T-helper 2 cell (primary cell): ENCODE measurements at regions not wholly inside any gene's neighbourhood (a gene's known extent, or its start where the extent isn't known, plus 50 kb on each side); places are given as distances from the start of the nearest gene placed in this dataset.

ENCODE experiments used
- DNase-seq, 5 experiments: peaks; one replicate each; pipeline versions ENCODE4 v3.0.0 to v3.0.0-alpha.2; 2012 to 2022

DNA sequence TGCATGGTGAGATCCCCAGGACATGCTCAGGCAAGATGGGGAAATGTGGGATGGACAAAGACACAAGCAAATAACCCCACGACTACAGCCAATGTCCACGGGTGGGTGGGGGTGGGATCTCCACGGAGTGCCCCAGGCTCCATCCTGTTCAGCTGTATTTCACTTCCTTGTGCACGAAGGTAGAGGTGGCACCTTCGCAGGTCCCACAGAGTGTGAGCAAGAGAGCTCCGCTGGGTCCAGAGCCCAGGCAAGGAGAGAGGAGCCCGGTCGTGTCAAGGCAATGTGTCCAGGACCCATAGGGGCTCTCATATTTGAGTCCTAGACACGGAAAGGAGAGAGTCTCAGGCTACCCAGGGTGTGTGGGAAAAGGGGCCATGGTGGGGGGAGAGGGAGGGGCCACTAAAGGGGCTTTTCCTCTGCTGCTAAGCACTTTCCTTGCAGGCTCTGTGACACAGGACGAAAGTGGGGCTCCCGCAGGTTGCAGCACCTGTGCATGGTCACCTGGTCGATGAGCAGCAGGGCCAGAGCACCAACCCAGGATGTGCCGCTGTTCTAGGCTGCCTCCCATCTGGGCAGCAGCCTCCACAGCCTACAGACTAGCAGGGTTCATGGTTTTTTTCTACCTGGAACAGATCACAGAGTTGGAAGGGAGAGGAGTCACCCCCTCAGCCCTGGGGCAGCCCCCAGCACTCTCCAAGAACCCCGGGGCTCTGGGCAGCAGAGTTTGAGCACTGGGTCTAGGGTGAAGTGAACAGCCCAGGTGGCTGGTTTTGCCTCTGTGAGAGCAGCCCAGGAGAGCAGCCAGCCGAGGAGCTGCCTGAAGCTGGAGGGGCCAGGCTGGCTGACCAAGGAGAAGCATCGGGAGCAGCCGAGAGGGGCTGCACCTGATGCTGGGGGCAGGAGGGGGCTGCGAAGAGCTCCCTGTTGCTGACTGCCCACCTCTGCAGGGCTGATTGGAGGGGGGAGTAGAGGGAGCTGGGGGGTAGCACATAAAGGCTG is 100.7 kb upstream of the MVB12B start:
- DNase-seq = no peak

DNA sequence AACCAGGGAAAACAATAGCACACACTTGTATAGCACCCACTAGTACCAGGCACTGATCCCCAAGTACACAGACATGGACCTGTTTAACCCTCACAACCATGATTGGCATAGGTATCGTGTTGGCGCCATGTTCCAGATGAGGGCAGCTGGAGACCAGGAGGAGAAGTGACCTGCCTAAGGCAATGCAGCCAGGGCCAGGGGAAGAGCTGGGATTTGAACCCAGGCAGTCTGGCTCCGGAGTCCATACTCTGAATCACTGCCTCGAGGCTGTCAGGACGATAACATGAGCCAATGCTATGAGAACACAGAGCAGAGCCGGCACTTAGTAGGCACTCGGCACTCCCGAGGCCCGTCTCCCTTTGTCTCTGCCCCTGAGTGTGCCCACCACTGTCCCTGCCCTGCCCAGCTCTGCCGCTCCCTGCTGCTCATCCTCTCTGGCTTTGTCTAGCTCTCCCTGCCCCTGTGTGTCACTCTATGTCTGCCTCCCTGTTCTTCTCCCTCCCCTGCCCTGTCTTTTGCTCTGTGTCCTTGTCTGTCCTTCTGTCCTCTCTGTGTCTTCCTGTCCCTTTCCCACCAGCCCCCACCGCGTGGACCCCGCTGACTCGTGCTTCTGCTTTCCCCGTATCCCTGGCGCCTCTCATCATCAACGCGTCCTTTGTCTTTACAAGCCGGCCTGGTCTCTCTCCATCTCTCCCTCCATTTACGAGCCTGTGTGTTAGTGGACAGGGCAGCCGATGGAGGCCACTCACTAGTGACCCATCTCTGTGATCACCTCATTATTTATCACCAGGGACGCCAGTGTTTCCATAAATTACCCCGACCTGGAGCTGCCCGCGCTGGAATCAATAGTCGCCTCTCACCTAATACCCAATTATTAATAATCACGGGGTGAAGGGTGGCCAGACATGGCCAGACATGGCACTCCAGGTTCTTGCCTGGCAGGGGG is 99.4 kb upstream of the MVB12B start:
- DNase-seq = no peak

DNA sequence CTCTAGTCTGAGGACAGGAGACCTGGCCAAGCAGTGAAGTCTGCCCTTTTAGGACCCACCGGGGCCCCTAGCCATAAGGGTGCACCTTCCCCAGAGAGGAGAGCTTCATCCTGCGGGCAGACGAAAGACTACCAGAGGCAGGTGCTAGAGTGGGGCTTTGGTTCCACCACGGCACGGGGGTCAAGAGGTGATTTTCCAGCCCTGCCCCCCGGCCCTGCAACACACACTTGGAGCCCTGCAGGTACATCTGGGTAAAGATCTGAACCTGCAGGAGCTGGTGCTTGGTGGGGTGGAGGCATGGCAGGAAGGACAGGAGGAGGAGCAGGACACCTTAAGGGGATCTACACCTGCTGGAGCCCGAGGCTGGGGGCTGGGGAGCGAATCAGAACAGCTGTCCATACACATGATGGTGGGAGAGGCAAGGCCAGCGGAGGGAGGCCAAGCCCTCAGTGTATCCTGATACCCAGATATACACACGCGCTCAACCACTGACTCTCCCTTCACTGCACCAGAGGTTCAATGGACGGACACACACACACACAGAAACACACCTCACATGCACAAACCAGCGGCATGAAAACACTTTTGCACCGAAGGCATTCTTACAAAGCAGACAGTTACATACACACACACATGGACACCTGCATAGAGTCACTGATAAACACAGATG is 98.4 kb upstream of the MVB12B start:
- DNase-seq = no peak

DNA sequence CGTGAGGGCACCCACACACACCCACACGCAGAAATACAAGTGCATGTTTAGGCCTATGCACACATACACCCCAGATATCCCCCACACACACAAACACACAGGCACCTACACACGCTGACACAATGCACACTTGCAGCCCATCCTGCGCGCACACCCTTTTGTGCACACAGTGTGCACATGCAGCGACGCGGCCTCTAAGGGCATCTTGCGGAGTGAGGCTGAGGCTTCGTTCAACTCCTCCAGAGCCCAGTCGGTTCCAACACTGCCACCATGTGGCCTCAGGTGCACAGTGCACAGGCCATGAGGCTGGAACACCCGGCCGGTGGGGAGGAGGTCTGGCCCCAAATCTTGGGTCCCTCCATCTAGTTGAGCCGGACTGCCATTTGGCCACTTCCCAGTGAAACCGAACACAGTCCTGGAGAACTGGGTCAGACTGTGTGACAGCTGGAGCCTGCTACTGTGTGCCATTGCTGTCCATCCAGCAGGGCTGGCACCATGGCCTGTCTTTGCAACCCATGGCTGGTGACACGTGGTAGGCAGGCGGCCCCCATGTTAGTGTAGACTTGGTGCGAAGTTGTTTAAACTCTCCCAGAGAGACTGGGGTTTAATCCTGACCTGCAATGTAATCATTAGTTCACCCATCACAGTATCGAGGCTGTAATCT is 97.7 kb upstream of the MVB12B start:
- peak in 4 of 5 experiments; percentile 7 to 69 (median 48) for DNase-seq

DNA sequence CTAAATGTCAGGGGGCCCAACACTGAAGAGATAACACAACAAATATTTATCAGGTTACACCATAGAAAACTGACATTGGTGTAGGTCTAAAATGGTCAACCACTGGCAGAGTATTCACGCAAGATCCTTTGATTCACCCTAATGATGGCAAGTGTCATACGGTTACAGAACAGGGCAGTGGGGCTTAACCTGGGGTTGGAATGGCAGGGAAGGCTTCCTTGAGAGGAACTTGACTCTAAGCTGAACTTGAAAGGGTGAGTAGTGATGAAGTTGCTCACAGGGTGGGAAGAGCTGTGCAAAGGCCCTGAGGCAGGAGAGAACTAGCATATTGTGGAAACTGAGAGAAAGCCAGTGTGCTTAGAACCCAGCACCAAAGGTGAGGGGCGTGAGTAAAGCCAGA is 97.1 kb upstream of the MVB12B start:
- DNase-seq = no peak

DNA sequence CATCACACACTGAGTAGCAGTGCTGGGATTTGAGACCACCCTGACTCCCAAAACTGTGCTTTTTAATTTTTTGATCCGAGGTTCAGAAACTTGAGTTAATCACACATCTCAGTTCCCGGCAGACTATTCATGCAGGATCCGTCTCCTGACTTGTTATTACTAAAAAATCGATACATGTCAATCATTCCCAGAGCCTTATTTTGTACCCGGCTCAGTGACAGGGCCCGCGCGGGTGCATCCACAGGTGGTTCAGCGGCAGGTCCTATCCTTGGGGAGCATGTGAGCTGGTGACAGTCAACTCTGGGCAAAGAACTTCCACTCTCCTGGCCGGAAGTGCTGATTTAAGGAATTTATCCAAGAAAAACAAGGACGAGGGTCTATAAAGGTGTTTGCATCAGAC is 95.9 kb upstream of the MVB12B start:
- no peak for DNase-seq

DNA sequence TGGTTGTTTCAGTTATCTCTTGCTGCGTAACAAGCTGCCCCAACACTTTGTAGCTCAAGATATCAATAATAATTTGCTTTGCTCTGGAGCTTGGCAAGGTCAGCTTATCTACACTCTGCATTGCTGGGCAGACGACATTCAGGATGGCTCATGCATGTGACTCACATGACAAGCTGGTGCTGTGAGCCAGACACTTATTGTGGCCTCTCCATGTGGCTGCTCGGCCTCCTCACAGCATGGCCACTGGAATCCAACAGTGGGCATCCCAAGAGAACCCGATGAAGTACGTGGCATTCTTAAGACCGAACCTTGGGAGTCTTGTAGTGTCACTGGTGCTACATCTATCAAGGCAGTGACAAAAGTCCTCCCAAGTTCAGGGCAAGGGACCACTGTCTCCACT is 94.2 kb upstream of the MVB12B start:
- no peak for DNase-seq

DNA sequence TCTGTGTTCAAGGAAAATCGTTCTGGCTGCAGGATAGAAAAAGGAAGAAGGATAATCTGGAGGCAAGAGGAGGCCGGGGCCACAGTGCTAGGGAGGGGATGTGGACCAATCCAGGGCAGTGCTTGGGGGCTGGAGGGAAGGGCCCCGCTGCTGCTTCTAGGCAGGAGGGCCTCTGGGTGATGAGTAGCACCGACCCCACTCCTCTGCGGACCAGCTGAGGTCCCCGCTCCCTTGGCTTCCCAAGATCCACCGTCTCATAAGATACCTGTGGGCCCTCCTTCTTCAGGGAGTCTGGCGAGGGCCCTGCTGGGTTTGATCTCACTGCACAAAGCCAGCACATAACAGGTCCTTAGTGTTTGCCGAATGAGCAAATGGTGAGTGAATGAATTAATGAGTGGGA is 93.5 kb upstream of the MVB12B start:
- DNase-seq = no peak

DNA sequence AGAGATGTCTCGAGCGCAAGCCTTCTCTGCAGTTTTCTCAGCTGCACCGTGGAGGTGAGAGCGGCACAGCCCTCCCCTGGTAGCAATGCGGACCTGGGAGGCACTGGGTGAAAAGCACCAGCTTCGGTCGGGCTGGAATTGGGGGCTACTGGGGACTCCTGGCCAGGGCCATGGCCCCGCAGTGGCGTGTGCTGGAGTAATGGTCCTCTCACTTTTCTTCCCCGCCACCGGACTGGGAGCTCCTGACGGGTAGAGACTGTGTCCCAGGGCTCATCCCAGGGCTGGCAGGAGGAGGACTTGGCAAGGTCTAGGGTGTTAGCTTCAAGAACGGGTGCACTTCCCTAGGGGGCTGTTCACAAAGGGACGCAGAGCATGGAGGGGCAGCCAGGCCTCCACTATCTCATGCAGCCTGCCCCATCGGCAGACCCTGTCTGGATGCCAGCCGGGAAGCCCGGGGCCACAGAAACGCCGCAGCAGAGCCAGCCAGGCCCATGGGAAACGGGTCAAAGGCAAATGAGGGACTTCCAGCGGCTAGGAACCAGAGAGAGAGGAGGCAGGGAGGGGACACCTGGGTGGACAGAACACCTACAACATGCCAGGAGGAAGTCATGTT is 92.6 kb upstream of the MVB12B start:
- DNase-seq = no peak

DNA sequence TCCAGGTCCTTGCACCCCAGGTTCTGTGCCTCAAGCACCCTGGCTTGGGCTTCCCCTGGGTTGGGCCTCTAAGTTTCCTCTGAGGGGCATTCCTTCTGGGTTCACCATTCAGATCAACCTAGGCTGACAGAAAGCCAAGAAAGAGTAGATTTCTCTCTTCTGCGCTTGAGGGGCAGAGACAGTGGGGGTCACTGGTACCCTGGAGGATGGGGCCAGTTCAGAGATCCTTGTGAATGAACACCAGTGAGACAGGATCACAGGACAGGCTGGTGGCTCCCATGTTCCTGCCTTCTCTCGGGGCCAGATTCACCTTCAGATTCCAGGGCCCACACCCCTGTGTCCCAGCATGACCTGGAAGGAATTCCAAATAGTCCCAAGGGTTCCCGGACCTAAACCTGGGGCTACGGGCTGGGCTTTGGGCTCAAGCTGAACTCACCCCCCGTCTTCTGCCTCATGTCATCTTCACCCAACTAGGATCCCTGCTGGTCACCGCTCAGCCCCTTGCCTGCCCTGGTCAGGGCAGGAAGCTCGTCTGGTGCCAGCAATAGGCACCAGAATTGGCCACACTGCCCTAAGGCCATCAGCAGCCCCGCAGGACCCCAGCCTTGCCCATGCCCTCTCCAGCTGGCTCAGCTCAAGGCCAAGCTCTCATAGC is 91.8 kb upstream of the MVB12B start:
- no peak for DNase-seq

DNA sequence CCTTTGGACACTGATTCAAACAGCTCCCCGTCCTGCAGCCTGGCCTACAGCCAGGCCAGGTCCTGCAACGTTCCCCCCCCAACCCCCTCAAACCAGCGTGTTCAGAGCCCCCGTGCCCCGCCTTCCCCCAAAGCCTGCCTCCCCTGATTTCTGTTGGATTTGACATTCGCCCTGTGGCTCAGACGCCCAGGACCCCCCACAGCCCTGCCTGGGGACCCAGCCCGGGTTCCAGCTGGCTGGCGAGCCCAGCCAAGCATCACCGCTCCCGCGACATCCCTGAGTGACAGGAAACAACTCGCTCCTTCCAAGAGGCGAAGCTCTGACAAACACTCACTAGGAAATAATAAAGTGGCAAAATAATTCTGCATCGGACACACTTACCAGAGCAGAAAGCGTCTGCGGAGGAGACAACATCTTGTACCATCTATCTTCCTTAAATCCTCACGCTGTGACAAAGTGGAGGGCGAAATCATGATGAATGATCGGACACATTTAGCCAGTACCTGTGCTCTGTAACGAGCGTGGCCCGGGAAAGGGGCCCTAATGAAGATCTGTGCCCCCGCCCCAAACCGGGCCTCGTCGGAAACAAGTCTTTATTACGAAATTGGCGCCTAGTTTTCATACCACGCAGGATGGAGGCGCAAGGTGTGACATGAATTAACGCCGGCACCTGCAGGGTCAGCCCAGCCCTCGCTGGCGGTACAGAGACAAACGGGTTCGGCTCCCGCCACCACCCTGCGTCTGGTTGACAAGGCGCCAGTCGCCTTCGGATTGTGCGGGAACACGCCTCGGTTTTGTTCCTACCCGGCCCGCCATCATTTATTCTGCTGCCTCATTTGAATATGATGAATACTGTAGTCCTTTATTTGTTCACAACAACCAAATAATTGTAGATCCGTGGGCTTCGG is 91.0 kb upstream of the MVB12B start:
- no peak for DNase-seq

DNA sequence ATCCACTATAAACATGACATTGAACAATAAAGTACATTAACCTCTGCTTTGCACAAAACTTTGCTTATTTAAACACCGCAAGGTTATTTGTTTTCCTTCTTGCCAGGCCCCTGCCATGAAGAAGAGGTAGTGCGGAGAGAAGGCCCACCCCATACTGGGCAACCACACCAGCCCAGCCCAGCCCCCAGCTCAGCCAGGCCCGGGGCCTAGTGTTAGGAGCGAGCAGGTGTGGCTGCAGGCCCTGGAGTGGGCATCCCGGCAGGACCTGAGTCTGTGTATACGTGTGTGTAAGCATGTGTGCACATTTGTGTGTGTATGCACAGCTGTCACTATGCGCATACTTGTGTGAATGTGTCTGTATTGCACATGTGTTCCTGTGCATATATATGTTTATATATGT is 90.4 kb upstream of the MVB12B start:
- DNase-seq = no peak

DNA sequence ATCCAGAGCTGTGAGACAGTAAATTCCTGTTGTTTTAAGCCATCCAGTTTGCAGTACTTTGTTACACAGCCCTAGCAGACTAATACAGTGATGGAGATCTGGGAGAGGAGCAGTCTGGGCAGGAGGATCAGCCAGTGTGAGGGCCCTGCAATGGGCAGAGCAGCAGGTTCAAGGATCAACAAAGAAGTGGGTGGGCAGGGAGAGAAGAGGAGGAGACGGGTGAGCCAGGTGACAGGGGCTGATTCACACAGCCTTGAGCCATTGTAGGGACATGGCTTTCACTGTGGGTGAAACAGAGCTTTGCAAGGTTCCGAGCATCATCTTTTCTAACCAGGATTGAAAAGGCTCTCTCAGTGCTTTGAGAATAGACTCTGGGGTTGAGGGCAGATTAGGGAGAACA is 88.2 kb upstream of the MVB12B start:
- no peak for DNase-seq

DNA sequence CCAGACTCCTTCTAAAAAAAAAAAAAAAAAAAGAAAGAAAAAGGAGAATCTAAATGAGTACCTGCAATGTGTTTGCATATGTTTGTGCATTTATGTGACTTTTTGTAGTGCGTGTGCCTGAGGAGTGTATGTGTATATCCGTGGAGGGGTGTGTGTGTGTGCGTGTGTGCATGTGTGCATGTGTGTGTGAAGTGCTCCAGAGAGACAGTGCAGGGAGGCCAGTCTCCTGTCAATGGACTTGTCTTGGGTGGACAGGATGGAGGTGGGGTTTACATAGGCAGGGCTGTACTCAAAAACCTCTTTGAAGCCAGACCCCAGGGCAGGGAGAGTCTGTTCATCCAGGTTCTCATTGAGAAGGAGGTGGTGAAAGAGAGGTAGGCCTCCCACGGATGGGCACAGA is 87.1 kb upstream of the MVB12B start:
- DNase-seq = no peak

DNA sequence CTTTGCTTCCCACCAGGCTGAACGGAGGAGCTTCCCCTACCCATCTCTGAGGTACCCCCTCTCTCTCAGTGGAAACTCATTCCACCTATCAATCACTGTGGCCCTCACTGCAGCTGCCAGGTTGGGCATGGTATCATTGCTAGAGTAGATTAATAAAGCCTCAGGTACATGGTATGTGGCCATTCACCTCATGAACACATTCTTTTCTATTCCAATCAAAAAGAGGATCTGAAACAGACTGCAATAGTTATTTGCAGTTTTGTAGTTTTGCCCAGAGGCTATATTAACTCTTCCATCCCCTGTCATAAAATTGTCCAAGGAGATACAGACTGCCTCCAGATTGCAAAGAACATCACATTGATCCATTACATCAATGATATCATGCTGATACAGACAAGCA is 85.8 kb upstream of the MVB12B start:
- no peak for DNase-seq

DNA sequence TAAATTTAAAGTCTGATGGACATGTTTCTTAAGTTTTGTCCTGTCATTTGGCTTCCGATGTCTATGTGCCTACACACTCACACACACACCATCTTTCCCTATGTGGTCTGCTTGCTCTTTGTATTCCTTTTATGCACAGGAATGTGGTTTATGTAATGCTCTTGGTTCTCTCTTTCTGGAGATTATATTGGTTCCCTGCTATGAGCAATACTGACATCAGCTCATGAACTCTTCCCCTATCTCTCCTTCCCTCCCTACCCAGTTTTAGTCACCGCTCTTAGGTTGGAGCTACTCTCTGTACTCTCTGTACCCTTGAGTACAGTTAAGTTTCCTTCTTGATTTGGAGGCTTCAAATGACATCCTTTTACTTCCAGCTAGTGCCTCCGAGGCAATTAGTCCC is 77.9 kb upstream of the MVB12B start:
- no peak for DNase-seq

DNA sequence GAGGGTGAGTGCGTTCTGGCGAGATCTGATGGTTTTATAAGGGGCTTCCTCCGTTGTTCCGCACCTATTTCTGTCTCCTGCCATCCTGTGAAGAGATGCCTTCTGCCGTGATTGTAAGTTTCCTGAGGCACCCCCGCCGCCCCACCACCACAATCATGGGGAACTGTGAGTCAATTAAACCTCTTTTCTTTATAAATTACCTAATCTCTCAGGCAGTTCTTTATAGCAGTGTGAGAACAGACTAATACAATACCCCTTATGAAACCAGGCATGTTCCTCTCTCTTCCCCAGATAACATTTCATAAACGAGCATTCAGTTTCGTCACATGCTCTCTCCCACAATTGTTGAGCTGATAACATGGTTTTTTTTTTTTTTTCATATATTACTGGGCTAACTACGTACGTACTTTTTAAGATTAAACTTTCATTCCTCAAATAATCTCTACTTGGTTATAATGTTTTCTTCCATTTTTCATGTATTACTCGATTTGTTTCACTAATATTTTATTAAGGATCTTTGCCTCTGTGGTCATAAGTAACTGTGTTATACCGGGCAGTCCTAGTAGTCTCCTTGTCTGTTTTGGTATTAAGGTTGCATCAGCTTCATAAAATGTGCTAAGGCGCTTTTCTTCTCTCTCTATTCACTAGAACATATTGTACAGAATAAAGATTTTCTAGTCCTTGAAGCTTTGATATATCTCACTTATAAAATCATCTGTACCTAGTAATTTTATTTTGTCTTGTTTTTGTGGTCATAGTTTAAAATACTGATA is 64.9 kb upstream of the MVB12B start:
- DNase-seq = no peak

DNA sequence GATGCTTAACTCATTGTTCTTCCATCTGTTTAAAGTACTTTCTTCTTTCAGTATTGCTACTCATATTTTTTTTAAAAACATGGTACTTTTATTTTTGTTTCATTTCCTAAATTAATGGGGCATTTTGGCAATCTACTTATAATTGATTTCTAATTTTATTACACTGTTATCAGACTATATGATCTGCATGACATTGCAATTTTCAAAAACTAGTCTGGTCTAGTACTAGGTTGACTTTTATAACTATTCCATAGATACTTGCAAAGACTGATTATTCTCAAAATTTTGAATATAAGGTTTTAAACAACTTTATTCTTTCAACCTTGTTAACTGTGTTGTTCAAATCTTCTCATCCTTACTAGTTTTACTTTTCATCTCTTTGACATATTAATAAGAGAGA is 63.9 kb upstream of the MVB12B start:
- DNase-seq = no peak

DNA sequence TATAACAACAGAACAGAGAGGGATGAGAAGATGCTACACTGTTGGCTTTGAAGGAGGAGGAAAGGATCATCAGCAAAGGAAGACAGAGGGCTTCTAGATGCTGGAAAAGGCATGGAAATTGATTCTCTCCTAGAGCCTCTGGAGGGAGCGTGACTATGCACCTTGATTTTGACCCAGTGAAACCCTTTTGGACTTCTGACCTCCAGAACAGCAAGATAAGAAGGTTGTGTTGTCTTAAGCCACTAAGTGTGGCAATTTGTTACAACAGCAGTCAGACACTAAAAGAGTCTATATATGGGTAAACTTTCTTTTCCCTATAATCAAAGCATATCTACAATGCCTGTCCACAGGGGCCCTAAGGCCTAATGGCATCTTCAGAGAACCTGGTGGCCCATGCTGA is 56.1 kb upstream of the MVB12B start:
- DNase-seq = no peak
